ENCODE measurements at regions not wholly inside any gene's neighbourhood (a gene's known extent, or its start where the extent isn't known, plus 50 kb on each side); places are given as distances from the start of the nearest gene placed in this dataset.

DNA sequence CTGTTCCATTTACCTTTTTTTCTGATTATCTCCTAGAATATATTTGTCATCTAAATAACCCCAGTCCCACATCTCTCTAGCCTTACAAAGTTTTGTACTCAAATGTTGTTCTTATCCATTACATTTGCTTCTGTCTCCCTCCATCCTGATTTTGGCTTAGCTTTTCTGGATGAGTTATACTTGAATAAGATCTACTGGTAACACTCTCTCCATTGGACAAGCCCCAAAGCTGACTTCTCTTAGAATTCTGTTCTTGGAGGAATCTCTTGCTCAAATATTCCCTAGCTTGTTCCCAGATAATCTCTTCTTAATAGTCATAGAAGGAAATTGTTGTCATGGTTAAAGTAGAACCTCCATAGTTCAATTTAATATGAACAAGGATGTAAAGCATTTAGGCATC, 115.5 kb upstream of the HS3ST1 start:
- Histone ChIP-seq H3K79me2 (ENCODE audit: low read length) (no peaks in the 10 kb centered on the region), H3K36me3 (replicated peaks; ENCODE audit: insufficient read depth, low read length) (no peaks in the 10 kb centered on the region), H3K9ac (ENCODE audit: low read length) (no peak overlapping the region), H3K4me3 (ENCODE audit: low read length) (no peak overlapping the region), H3K9me2 (replicated peaks; ENCODE audit: insufficient read depth, low read length) (no peaks in the 10 kb centered on the region), H3K27me3 (replicated peaks; ENCODE audit: insufficient read depth, low read length) (no peaks in the 10 kb centered on the region), H3K9me3 (replicated peaks; ENCODE audit: insufficient read depth, low read length) (no peaks in the 10 kb centered on the region), H3K4me1 (ENCODE audit: low read length) (peaks cover 9% of the 10 kb centered on the region), H3K4me2 (ENCODE audit: low read depth, low read length) (no peak overlapping the region), H2AFZ (ENCODE audit: low read length) (no peak overlapping the region), H3K27ac (ENCODE audit: low read length) (no peak overlapping the region), H4K20me1 (ENCODE audit: insufficient read depth, low read length) (no peaks in the 10 kb centered on the region), H3F3A (ENCODE audit: insufficient read depth, low read length) (0 out of 2 replicates have a peak, but pooled peaks cover 4% of the 10 kb centered on the region)
- no peak for DNase-seq
- TF ChIP-seq EZH2phosphoT487 (IDR thresholded peaks at IDR 0.05; ENCODE audit: low read length) = no peak
- TF ChIP-seq, protein P1, sequence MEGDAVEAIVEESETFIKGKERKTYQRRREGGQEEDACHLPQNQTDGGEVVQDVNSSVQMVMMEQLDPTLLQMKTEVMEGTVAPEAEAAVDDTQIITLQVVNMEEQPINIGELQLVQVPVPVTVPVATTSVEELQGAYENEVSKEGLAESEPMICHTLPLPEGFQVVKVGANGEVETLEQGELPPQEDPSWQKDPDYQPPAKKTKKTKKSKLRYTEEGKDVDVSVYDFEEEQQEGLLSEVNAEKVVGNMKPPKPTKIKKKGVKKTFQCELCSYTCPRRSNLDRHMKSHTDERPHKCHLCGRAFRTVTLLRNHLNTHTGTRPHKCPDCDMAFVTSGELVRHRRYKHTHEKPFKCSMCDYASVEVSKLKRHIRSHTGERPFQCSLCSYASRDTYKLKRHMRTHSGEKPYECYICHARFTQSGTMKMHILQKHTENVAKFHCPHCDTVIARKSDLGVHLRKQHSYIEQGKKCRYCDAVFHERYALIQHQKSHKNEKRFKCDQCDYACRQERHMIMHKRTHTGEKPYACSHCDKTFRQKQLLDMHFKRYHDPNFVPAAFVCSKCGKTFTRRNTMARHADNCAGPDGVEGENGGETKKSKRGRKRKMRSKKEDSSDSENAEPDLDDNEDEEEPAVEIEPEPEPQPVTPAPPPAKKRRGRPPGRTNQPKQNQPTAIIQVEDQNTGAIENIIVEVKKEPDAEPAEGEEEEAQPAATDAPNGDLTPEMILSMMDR (IDR thresholded peaks at IDR 0.05; ENCODE audit: low read length) = no peak

DNA sequence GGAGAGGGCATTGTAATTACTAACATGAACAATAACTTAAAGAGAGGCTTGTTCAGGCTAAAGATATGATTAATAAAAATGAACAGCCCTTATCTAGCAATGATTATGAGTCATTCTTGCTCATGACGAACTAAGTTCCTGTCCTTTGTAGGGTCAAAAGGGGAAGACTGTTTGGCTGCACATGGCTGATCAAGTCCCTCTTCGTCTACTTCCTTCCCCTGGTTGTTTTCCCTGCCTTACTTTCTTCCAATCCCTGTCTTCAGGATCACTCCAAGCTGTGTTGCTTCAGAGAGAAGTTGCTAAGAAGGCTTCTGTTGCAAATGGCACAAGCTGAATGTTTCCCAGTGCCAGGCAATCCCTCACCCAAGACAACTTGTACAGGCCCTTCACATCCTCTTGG, 115.0 kb upstream of the HS3ST1 start:
- no peak overlapping the region for H3K27ac ChIP-seq (ENCODE audit: low read length)

DNA sequence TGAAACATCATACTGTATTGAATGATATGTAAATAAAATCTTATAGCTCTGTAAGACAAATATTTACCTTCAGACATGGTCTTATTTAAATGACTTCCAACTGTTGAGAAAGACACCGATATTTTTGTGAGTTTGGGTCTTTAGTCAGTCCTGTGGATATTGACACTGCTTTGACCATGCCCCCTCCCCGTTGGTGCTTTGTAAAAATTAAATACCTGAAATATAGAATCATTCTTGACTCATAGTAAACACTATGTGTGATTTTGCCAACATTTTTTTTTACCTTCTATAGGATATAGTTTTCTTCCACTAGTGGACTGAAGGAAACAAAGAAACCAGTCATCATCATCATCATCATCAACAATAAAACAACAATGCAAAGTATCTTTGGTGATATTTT, 114.3 kb upstream of the HS3ST1 start:
- H3K9me2 ChIP-seq (replicated peaks; ENCODE audit: insufficient read depth, low read length) = no peaks in the 10 kb centered on the region
- H2AFZ ChIP-seq (ENCODE audit: low read length) = no peak overlapping the region
- no peaks in the 10 kb centered on the region for H3K27me3 ChIP-seq (replicated peaks; ENCODE audit: insufficient read depth, low read length)
- no peaks in the 10 kb centered on the region for H3F3A ChIP-seq (ENCODE audit: insufficient read depth, low read length)
- no peaks in the 10 kb centered on the region for H3K36me3 ChIP-seq (replicated peaks; ENCODE audit: insufficient read depth, low read length)
- no peaks in the 10 kb centered on the region for H3K9me3 ChIP-seq (replicated peaks; ENCODE audit: insufficient read depth, low read length)
- H3K27ac ChIP-seq (ENCODE audit: low read length) = no peak overlapping the region
- no peaks in the 10 kb centered on the region for H3K79me2 ChIP-seq (ENCODE audit: low read length)
- H3K9ac ChIP-seq (ENCODE audit: low read length) = no peak overlapping the region
- TF ChIP-seq, protein P1 (IDR thresholded peaks at IDR 0.05; ENCODE audit: low read length) = no peak
- TF ChIP-seq EZH2 (optimal IDR thresholded peaks at IDR 0.05; ENCODE audit: low read depth, low read length) = no peak
- no peak for TF ChIP-seq EZH2phosphoT487 (IDR thresholded peaks at IDR 0.05; ENCODE audit: low read length)
- H3K4me3 ChIP-seq (ENCODE audit: low read length) = no peak overlapping the region
- DNase-seq = no peak
- H3K4me2 ChIP-seq (ENCODE audit: low read depth, low read length) = no peak overlapping the region
- H3K4me1 ChIP-seq (ENCODE audit: low read length) = no peaks in the 10 kb centered on the region
- no peaks in the 10 kb centered on the region for H4K20me1 ChIP-seq (ENCODE audit: insufficient read depth, low read length)

More for the DNA sequence above, 115.0 kb upstream of the HS3ST1 start:
- no peaks in the 10 kb centered on the region for H3K36me3 ChIP-seq (replicated peaks; ENCODE audit: insufficient read depth, low read length)
- H3K4me2 ChIP-seq (ENCODE audit: low read depth, low read length) = no peak overlapping the region
- H3K4me3 ChIP-seq (ENCODE audit: low read length) = no peak overlapping the region
- H3K27me3 ChIP-seq (replicated peaks; ENCODE audit: insufficient read depth, low read length) = no peaks in the 10 kb centered on the region
- no peaks in the 10 kb centered on the region for H3K79me2 ChIP-seq (ENCODE audit: low read length)
- no peaks in the 10 kb centered on the region for H3K9me2 ChIP-seq (replicated peaks; ENCODE audit: insufficient read depth, low read length)
- H3K9me3 ChIP-seq (replicated peaks; ENCODE audit: insufficient read depth, low read length) = no peaks in the 10 kb centered on the region
- TF ChIP-seq EZH2phosphoT487 (IDR thresholded peaks at IDR 0.05; ENCODE audit: low read length) = no peak
- TF ChIP-seq EZH2 (optimal IDR thresholded peaks at IDR 0.05; ENCODE audit: low read depth, low read length) = no peak
- TF ChIP-seq, protein P1 (IDR thresholded peaks at IDR 0.05; ENCODE audit: low read length) = no peak
- peaks cover 6% of the 10 kb centered on the region; the same call in 1 of the 2 replicates for H3K4me1 ChIP-seq (ENCODE audit: low read length)
- 0 out of 2 replicates have a peak, but pooled peaks cover 2% of the 10 kb centered on the region for H3F3A ChIP-seq (ENCODE audit: insufficient read depth, low read length)
- no peak for DNase-seq
- no peak overlapping the region for H3K9ac ChIP-seq (ENCODE audit: low read length)
- H2AFZ ChIP-seq (ENCODE audit: low read length) = no peak overlapping the region
- H4K20me1 ChIP-seq (ENCODE audit: insufficient read depth, low read length) = no peaks in the 10 kb centered on the region
